Esophagus squamous epithelium (tissue), 5 donors: ENCODE measurements at regions not wholly inside any gene's neighbourhood (a gene's known extent, or its start where the extent isn't known, plus 50 kb on each side); places are given as distances from the start of the nearest gene placed in this dataset.

Experiments used
- DNase-seq: peaks from one replicate; lab custom pipeline; 2025; lab: John Stamatoyannopoulos, UW
- H3K27ac ChIP-seq, 4 donors: fragments of 200-600 bp; sonication (generic); one replicate each; pipeline ENCODE4 v1.5.1; 2016 to 2019; ENCODE audit warnings: mild to moderate bottlenecking in 1 of 4
- H3K27me3 ChIP-seq, 4 donors: fragments of 200-600 bp; sonication (generic); 1 replicate in 3 of 4; 2 replicates in 1 of 4; pipeline versions ENCODE4 v1.5.1 to v1.6.0; 2017 to 2021; ENCODE audit warnings: antibody characterized with exemption in 1 of 4
- H3K36me3 ChIP-seq, 3 donors: fragments of 200-600 bp; sonication (generic); one replicate each; pipeline ENCODE4 v1.5.1; 2016 to 2019
- H3K4me1 ChIP-seq, 3 donors: fragments of 200-600 bp; sonication (generic); one replicate each; pipeline ENCODE4 v1.5.1; 2017 to 2019
- H3K4me3 ChIP-seq, 4 donors: fragments of 200-600 bp; sonication (generic); 1 replicate in 3 of 4; 2 replicates in 1 of 4; pipeline ENCODE4 v1.5.1; 2016 to 2019; ENCODE audit warnings: mild to moderate bottlenecking in 2 of 4, moderate library complexity in 1 of 4
- H3K9me3 ChIP-seq, 3 donors: fragments of 200-600 bp; sonication (generic); one replicate each; pipeline ENCODE4 v1.5.1; 2016 to 2019
- POLR2A ChIP-seq, 4 donors: fragments of 450-650 bp; IDR thresholded peaks; one replicate each; pipeline ENCODE4 v1.6.1; 2017; ENCODE audit warnings: antibody characterized with exemption in 4 of 4, mild to moderate bottlenecking in 4 of 4, moderate library complexity in 3 of 4
- WGBS, 2 donors: methylation state at CpG; one replicate each; pipeline ENCODE4 v1.1.5; 2018; 5-methylcytosine and 5-hydroxymethylcytosine counted together
- intact Hi-C: fragments of 100-400 bp; cut with DNase I; formaldehyde crosslinking; loops from one replicate; pipeline ENCODE4 v1.15.0; 2022
- TF ChIP-seq, protein P1 (sequence below), 6 experiments: fragments of 450-650 bp in 4 of 6; fragments of 200-600 bp in 2 of 6; sonication (generic) in 2 of 6; IDR thresholded peaks; one replicate each; pipeline ENCODE4 v1.5.1; 2016 to 2019; ENCODE audit warnings: antibody characterized with exemption in 6 of 6, mild to moderate bottlenecking in 4 of 6, moderate library complexity in 4 of 6
- donor health status: DM: yes; HTN: yes; CAD: no.

GRCh38 chr2:43007901-43008300 lies 215.5 kb upstream of the HAAO start:
- no peak overlapping the region for H3K4me3 ChIP-seq
- WGBS, 2 donors, result no CpG with 5 or more reads among the region's 2 CpGs
- no peak for TF ChIP-seq POLR2A (IDR thresholded peaks at IDR 0.05)
- TF ChIP-seq, protein P1, sequence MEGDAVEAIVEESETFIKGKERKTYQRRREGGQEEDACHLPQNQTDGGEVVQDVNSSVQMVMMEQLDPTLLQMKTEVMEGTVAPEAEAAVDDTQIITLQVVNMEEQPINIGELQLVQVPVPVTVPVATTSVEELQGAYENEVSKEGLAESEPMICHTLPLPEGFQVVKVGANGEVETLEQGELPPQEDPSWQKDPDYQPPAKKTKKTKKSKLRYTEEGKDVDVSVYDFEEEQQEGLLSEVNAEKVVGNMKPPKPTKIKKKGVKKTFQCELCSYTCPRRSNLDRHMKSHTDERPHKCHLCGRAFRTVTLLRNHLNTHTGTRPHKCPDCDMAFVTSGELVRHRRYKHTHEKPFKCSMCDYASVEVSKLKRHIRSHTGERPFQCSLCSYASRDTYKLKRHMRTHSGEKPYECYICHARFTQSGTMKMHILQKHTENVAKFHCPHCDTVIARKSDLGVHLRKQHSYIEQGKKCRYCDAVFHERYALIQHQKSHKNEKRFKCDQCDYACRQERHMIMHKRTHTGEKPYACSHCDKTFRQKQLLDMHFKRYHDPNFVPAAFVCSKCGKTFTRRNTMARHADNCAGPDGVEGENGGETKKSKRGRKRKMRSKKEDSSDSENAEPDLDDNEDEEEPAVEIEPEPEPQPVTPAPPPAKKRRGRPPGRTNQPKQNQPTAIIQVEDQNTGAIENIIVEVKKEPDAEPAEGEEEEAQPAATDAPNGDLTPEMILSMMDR (IDR thresholded peaks at IDR 0.05), result no peak
- no peaks in the 10 kb centered on the region for H3K27me3 ChIP-seq
- H3K27ac ChIP-seq, result no peak overlapping the region
- H3K9me3 ChIP-seq, result no peaks in the 10 kb centered on the region
- no peaks in the 10 kb centered on the region for H3K36me3 ChIP-seq
- peaks cover 0 to 17% (median 0%) of the 10 kb centered on the region in 3 donors for H3K4me1 ChIP-seq
- intact Hi-C loops, result no loop called here
- DNase-seq, result no peak

GRCh38 chr2:43006834-43007543 lies 214.6 kb upstream of the HAAO start:
- Histone ChIP-seq H3K4me3 (no peak overlapping the region), H3K4me1 (peaks cover 0 to 17% (median 0%) of the 10 kb centered on the region in 3 donors), H3K9me3 (no peaks in the 10 kb centered on the region), H3K36me3 (no peaks in the 10 kb centered on the region), H3K27me3 (no peaks in the 10 kb centered on the region), H3K27ac (no peak overlapping the region)
- no peak for DNase-seq
- intact Hi-C loops, result no loop called here
- TF ChIP-seq, protein P1 (IDR thresholded peaks at IDR 0.05), result no peak
- 87 to 91% methylated on average over 4 of the region's 5 CpGs for WGBS, 2 donors

DNA sequence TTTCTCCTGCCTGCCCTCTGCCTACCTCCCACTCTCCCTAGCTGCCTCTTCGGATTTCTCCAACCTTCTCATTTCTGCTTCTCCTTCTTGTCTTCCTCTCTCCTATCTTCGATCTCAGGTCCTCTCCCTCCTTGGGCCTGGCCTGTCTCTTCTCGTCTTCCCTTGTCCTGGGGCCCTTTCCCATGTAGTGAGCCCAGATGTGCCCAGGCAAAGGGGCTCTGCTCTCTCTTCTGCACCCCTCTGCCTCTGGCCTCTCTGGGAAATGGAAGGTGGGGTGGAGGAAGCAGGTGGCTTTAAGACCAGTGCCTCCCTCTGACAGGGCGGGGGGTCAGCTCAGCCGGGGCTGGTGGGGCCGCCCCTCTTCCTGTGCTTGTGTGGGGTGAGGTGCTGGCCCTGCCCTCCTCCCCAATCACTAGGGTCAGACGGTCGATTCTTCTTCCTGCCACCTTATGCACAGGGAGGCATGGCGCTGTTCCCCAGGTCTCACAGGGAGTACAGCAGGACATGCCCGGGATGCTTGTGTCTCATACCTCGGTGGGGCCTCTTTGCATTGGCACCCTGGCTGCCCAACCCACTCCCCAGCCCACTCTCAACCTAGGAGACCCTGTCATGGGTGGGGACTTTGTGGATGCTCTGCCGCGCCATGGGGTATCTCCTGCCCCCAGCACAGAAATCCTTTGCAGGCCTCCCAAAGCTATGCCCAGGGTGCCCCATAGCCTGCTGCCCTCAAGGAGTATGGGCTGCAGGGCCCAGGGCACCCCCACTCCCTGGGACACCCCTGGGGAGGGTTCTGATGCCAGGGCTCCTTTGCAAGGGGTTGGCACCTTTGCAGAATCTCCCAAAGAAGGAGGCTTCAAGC lies 213.8 kb upstream of the HAAO start:
- Histone ChIP-seq H3K4me3 (no peak overlapping the region), H3K4me1 (peaks cover 0 to 12% (median 0%) of the 10 kb centered on the region in 3 donors), H3K9me3 (no peaks in the 10 kb centered on the region), H3K27me3 (no peaks in the 10 kb centered on the region), H3K27ac (no peak overlapping the region), H3K36me3 (no peaks in the 10 kb centered on the region)
- intact Hi-C loops, result no loop called here
- no peak for DNase-seq
- TF ChIP-seq, protein P1 (IDR thresholded peaks at IDR 0.05), result no peak
- no peak for TF ChIP-seq POLR2A (IDR thresholded peaks at IDR 0.05)
- 78 to 79% methylated on average over 6 of the region's 13 CpGs for WGBS, 2 donors

DNA sequence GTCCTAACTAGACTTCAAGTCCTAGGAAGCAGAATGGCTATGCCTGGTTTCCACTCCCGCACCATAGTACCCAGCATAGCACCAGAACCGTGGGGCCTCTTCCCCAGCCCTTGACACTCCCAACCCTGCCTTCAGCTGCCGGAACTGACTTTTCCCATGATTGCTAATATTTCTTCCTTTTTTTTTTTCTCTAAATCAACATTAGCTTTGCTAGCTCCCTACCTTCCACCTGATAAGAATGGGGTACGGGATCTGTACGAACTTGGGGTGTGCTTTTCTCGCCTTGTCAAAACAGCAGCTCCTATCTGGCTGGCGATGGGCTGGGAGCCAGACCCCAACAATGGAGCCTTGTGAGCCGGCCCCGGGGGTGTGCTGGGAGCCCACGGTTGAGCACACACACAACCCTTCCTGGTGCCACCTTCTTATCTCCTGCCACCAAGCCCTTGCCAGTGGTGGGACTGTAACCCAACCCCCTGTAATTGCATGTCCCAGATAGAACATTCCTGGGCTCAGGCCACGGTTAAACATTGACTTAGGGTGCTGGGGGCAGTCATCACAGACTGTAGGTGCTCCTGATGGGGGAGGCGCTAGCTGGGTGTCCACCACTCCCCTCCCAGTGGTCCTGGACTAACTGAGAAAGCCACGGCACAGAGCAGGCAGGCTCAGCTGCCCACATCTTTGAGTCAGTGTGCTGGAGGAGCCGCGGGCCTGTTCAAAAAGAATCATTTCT lies 213.0 kb upstream of the HAAO start:
- 79 to 87% methylated on average over 9 to 11 of the region's 15 CpGs for whole genome bisulfite sequencing, 2 donors
- no peak overlapping the region for H3K4me3 ChIP-seq
- TF ChIP-seq, protein P1 (IDR thresholded peaks at IDR 0.05), result no peak
- no peak for TF ChIP-seq POLR2A (IDR thresholded peaks at IDR 0.05)
- no peaks in the 10 kb centered on the region for H3K36me3 ChIP-seq
- H3K9me3 ChIP-seq, result no peaks in the 10 kb centered on the region
- H3K27ac ChIP-seq, result no peak overlapping the region
- no peak for DNase-seq
- H3K27me3 ChIP-seq, result no peaks in the 10 kb centered on the region
- peaks cover 1 to 12% (median 1%) of the 10 kb centered on the region in 3 donors for H3K4me1 ChIP-seq
- intact Hi-C loops, result no loop called here
